Neural cell (in vitro differentiated cells): ENCODE measurements at regions not wholly inside any gene's neighbourhood (a gene's known extent, or its start where the extent isn't known, plus 50 kb on each side); places are given as distances from the start of the nearest gene placed in this dataset.

Experiments
- CTCF ChIP-seq: fragments of 450-650 bp; IDR thresholded peaks from 2 replicates; pipeline ENCODE4 v1.5.1; 2014; ENCODE audit warnings: antibody characterized with exemption, mild to moderate bottlenecking, moderate library complexity; ENCODE audit not compliant: poor library complexity, severe bottlenecking
- RAD21 ChIP-seq: fragments of 450-650 bp; conservative IDR thresholded peaks from 2 replicates; pipeline ENCODE4 v1.6.1; 2014; ENCODE audit warnings: antibody characterized with exemption, mild to moderate bottlenecking, moderate library complexity
- SMC3 ChIP-seq: fragments of 450-650 bp; conservative IDR thresholded peaks from 2 replicates; pipeline ENCODE4 v1.6.1; 2014; ENCODE audit warnings: antibody characterized with exemption, mild to moderate bottlenecking, moderate library complexity; ENCODE audit not compliant: poor library complexity
- TF ChIP-seq, protein P1 (sequence below): IDR thresholded peaks from 2 replicates; pipeline ENCODE4 v1.6.1; 2012; ENCODE audit warnings: borderline replicate concordance

GRCh38 chr5:57618767-57619381 lies 136.3 kb upstream of the ACTBL2 start:
- TF ChIP-seq CTCF, result no peak
- TF ChIP-seq, protein P1, sequence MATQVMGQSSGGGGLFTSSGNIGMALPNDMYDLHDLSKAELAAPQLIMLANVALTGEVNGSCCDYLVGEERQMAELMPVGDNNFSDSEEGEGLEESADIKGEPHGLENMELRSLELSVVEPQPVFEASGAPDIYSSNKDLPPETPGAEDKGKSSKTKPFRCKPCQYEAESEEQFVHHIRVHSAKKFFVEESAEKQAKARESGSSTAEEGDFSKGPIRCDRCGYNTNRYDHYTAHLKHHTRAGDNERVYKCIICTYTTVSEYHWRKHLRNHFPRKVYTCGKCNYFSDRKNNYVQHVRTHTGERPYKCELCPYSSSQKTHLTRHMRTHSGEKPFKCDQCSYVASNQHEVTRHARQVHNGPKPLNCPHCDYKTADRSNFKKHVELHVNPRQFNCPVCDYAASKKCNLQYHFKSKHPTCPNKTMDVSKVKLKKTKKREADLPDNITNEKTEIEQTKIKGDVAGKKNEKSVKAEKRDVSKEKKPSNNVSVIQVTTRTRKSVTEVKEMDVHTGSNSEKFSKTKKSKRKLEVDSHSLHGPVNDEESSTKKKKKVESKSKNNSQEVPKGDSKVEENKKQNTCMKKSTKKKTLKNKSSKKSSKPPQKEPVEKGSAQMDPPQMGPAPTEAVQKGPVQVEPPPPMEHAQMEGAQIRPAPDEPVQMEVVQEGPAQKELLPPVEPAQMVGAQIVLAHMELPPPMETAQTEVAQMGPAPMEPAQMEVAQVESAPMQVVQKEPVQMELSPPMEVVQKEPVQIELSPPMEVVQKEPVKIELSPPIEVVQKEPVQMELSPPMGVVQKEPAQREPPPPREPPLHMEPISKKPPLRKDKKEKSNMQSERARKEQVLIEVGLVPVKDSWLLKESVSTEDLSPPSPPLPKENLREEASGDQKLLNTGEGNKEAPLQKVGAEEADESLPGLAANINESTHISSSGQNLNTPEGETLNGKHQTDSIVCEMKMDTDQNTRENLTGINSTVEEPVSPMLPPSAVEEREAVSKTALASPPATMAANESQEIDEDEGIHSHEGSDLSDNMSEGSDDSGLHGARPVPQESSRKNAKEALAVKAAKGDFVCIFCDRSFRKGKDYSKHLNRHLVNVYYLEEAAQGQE, result no peak
- TF ChIP-seq SMC3, result no peak
- TF ChIP-seq RAD21, result no peak
